SK-N-SH treated with all-trans-retinoic acid at 6 μM for 48 hours (cell line): ENCODE measurements at regions not wholly inside any gene's neighbourhood (a gene's known extent, or its start where the extent isn't known, plus 50 kb on each side); places are given as distances from the start of the nearest gene placed in this dataset.

Experiments
- ARNTL ChIP-seq: fragments of 450-650 bp; formaldehyde crosslinking; IDR thresholded peaks from 2 replicates; pipeline ENCODE4 v1.5.0; 2020; ENCODE audit warnings: low read depth, mild to moderate bottlenecking, moderate library complexity, borderline replicate concordance
- CSDC2 ChIP-seq: fragments of 250-450 bp; sonication (Bioruptor Pico); IDR thresholded peaks from 2 replicates; pipeline ENCODE4 v1.5.0; 2020; ENCODE audit warnings: mild to moderate bottlenecking, moderate library complexity
- ISL1 ChIP-seq: fragments of 250-450 bp; sonication (Bioruptor Pico); IDR thresholded peaks from 2 replicates; pipeline ENCODE4 v2.1.2; 2022; ENCODE audit warnings: mild to moderate bottlenecking, moderate library complexity
- RARB ChIP-seq: fragments of 250-450 bp; sonication (Bioruptor Pico); IDR thresholded peaks from 2 replicates; pipeline ENCODE4 v1.8.0; 2021; ENCODE audit warnings: mild to moderate bottlenecking, moderate library complexity
- SNAI2 ChIP-seq: fragments of 250-450 bp; sonication (Bioruptor Pico); IDR thresholded peaks from 2 replicates; pipeline ENCODE4 v1.5.0; 2020; ENCODE audit warnings: mild to moderate bottlenecking, moderate library complexity
- TCF4 ChIP-seq: fragments of 250-450 bp; sonication (Bioruptor Pico); IDR thresholded peaks from 2 replicates; pipeline ENCODE4 v1.8.0; 2021; ENCODE audit warnings: mild to moderate bottlenecking, moderate library complexity, borderline replicate concordance
- TOX ChIP-seq: fragments of 250-450 bp; sonication (Bioruptor Pico); IDR thresholded peaks from 2 replicates; pipeline ENCODE4 v1.8.0; 2021; ENCODE audit warnings: mild to moderate bottlenecking, moderate library complexity, borderline replicate concordance
- ZFP3 ChIP-seq: fragments of 250-450 bp; sonication (Bioruptor Pico); IDR thresholded peaks from 2 replicates; pipeline ENCODE4 v1.5.0; 2020; ENCODE audit warnings: mild to moderate bottlenecking, moderate library complexity
- ZFP30 ChIP-seq: fragments of 450-650 bp; formaldehyde crosslinking; IDR thresholded peaks from 2 replicates; pipeline ENCODE4 v1.5.0; 2022; ENCODE audit warnings: mild to moderate bottlenecking, moderate library complexity
- ZNF8 ChIP-seq: fragments of 450-650 bp; formaldehyde crosslinking; IDR thresholded peaks from 2 replicates; pipeline ENCODE4 v1.5.0; 2020; ENCODE audit warnings: mild to moderate bottlenecking, moderate library complexity
- TF ChIP-seq, protein P1 (sequence below): fragments of 250-450 bp; sonication (Bioruptor Pico); IDR thresholded peaks from 2 replicates; pipeline ENCODE4 v1.8.0; 2020; ENCODE audit warnings: mild to moderate bottlenecking, moderate library complexity, borderline replicate concordance
- TF ChIP-seq, protein P2 (sequence below): fragments of 250-450 bp; sonication (Bioruptor Pico); IDR thresholded peaks from 2 replicates; pipeline ENCODE4 v1.5.1; 2020; ENCODE audit warnings: low read depth, mild to moderate bottlenecking, moderate library complexity
- TF ChIP-seq, protein P3 (sequence below): fragments of 250-450 bp; sonication (Bioruptor Pico); IDR thresholded peaks from 2 replicates; pipeline ENCODE4 v1.5.0; 2020; ENCODE audit warnings: mild to moderate bottlenecking, moderate library complexity

DNA sequence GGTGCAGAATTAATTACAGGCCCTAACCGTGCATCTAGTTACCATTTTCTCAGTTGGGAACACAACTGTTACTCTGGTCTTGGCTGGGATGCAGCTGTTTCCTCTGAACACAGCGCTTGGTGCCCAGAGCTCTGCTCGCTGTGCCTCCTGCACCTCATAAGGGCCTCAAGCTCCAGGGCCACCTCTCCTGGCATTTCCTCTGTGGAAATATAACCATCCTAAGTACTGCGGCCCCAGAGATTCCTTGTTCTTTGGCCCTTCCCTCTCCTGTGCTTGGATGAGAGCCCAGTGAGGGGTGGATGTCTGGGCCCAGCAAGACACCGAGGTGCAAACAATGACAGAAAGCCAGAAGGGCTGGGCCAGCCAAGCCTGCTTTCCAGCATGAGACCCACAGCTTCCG, 169.9 kb upstream of the CST7 start:
- TF ChIP-seq, protein P1, sequence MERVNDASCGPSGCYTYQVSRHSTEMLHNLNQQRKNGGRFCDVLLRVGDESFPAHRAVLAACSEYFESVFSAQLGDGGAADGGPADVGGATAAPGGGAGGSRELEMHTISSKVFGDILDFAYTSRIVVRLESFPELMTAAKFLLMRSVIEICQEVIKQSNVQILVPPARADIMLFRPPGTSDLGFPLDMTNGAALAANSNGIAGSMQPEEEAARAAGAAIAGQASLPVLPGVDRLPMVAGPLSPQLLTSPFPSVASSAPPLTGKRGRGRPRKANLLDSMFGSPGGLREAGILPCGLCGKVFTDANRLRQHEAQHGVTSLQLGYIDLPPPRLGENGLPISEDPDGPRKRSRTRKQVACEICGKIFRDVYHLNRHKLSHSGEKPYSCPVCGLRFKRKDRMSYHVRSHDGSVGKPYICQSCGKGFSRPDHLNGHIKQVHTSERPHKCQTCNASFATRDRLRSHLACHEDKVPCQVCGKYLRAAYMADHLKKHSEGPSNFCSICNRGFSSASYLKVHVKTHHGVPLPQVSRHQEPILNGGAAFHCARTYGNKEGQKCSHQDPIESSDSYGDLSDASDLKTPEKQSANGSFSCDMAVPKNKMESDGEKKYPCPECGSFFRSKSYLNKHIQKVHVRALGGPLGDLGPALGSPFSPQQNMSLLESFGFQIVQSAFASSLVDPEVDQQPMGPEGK (CRISPR knock-in tag) = no peak
- no peak for TF ChIP-seq ZFP30
- no peak for TF ChIP-seq TCF4 (CRISPR knock-in tag)
- TF ChIP-seq ZFP3 (CRISPR knock-in tag) = no peak
- TF ChIP-seq ZNF8 (CRISPR knock-in tag) = no peak
- TF ChIP-seq ISL1 (CRISPR knock-in tag) = no peak
- no peak for TF ChIP-seq CSDC2
- TF ChIP-seq, protein P2, sequence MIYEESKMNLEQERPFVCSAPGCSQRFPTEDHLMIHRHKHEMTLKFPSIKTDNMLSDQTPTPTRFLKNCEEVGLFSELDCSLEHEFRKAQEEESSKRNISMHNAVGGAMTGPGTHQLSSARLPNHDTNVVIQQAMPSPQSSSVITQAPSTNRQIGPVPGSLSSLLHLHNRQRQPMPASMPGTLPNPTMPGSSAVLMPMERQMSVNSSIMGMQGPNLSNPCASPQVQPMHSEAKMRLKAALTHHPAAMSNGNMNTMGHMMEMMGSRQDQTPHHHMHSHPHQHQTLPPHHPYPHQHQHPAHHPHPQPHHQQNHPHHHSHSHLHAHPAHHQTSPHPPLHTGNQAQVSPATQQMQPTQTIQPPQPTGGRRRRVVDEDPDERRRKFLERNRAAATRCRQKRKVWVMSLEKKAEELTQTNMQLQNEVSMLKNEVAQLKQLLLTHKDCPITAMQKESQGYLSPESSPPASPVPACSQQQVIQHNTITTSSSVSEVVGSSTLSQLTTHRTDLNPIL = no peak
- TF ChIP-seq RARB = no peak
- no peak for TF ChIP-seq ARNTL
- no peak for TF ChIP-seq TOX (CRISPR knock-in tag)
- TF ChIP-seq, protein P3, sequence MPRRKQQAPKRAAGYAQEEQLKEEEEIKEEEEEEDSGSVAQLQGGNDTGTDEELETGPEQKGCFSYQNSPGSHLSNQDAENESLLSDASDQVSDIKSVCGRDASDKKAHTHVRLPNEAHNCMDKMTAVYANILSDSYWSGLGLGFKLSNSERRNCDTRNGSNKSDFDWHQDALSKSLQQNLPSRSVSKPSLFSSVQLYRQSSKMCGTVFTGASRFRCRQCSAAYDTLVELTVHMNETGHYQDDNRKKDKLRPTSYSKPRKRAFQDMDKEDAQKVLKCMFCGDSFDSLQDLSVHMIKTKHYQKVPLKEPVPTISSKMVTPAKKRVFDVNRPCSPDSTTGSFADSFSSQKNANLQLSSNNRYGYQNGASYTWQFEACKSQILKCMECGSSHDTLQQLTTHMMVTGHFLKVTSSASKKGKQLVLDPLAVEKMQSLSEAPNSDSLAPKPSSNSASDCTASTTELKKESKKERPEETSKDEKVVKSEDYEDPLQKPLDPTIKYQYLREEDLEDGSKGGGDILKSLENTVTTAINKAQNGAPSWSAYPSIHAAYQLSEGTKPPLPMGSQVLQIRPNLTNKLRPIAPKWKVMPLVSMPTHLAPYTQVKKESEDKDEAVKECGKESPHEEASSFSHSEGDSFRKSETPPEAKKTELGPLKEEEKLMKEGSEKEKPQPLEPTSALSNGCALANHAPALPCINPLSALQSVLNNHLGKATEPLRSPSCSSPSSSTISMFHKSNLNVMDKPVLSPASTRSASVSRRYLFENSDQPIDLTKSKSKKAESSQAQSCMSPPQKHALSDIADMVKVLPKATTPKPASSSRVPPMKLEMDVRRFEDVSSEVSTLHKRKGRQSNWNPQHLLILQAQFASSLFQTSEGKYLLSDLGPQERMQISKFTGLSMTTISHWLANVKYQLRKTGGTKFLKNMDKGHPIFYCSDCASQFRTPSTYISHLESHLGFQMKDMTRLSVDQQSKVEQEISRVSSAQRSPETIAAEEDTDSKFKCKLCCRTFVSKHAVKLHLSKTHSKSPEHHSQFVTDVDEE (CRISPR knock-in tag) = no peak
- TF ChIP-seq SNAI2 (CRISPR knock-in tag) = no peak
